GM12891 (cell line): ENCODE measurements at regions not wholly inside any gene's neighbourhood (a gene's known extent, or its start where the extent isn't known, plus 50 kb on each side); places are given as distances from the start of the nearest gene placed in this dataset.

Source experiments
- DNase-seq: peaks from one replicate; pipeline ENCODE4 v3.0.0; 2011; ENCODE audit warnings: low spot score; ENCODE audit not compliant: insufficient read length
- FAIRE-seq: peaks from 2 replicates; lab custom pipeline; 2011; peaks lifted over from hg19 to GRCh38; lab: Jason Lieb, UNC
- PAX5 ChIP-seq: IDR thresholded peaks from 2 replicates; pipeline ENCODE4 v1.6.1; 2011; ENCODE audit warnings: low read length, moderate library complexity, mild to moderate bottlenecking; ENCODE audit not compliant: insufficient read depth, severe bottlenecking
- POLR2A ChIP-seq: IDR thresholded peaks from 2 replicates; pipeline ENCODE4 v1.6.1; 2011; ENCODE audit warnings: low read depth, low read length, control low read depth
- POLR2AphosphoS5 ChIP-seq: IDR thresholded peaks from 2 replicates; pipeline ENCODE4 v1.6.1; 2011; ENCODE audit warnings: low read depth, low read length, control low read depth
- POU2F2 ChIP-seq: IDR thresholded peaks from 2 replicates; pipeline ENCODE4 v1.6.1; 2011; ENCODE audit warnings: low read depth, mild to moderate bottlenecking, control low read depth, low read length, moderate library complexity
- SPI1 ChIP-seq: IDR thresholded peaks from 2 replicates; pipeline ENCODE4 v1.6.1; 2011; ENCODE audit warnings: low read depth, low read length, control low read depth
- TAF1 ChIP-seq: IDR thresholded peaks from 2 replicates; pipeline ENCODE4 v1.6.1; 2011; ENCODE audit warnings: low read depth, low read length, control low read depth

DNA sequence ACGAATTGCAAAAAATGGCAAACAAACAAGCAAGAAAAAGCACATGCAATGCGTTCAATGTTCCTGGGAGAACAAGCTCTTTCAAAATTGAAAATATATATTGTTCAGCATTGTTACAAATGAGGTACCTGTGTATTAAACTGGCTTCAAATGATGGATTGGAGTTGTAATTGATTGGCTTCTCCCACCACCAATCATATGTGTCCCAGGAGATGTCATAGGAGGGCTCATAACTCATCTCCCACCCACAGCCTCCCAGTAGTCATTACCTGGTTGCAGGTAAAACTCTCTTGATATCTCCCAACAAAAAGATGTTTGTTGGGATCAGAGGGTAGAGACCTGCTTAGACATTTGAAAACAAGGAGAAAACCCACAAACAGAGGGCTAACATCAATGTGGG is 302.9 kb downstream of the BAMBI start:
- DNase-seq (no peak), FAIRE-seq (no peak)
- TF ChIP-seq SPI1 (no peak), PAX5 (no peak), POU2F2 (no peak), POLR2A (no peak), TAF1 (no peak), POLR2AphosphoS5 (no peak)

- no peak for TF ChIP-seq TAF1
- TF ChIP-seq SPI1 = peak; percentile 69
- DNase-seq (no peak), FAIRE-seq (no peak)
Measured at GRCh38 chr10:28981007-28981406, 303.7 kb downstream of the BAMBI start.

- FAIRE-seq (no peak), DNase-seq (no peak)
- TF ChIP-seq POLR2AphosphoS5 (no peak), PAX5 (no peak), SPI1 (no peak), POLR2A (no peak), TAF1 (no peak), POU2F2 (no peak)
Measured at GRCh38 chr10:28982974-28983373, 305.7 kb downstream of the BAMBI start.

DNA sequence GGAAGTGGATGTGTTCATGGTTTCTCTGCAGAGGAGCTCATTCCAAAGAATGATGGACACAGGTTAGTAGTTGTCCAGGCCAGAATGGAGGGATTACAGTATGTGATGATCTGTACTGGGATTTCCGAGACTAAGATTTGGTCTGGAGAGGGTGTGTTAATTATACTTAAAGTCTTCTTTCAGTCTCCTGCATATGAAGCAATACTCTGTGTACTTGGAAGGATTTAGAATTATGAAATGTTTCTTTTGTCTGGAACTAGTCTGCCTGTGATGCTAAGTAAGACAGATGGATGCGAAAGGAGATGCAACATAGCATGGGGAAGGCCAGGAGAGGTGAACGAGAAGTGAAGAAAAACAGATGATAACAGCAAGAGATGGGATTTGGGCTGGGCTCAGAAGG is 305.1 kb upstream of the LYZL1 start:
- no peak for DNase-seq
- no peak for TF ChIP-seq TAF1
- no peak for TF ChIP-seq POU2F2
- no peak for TF ChIP-seq POLR2A
- TF ChIP-seq SPI1 = no peak
- no peak for TF ChIP-seq PAX5
- no peak for TF ChIP-seq POLR2AphosphoS5
- FAIRE-seq = no peak

DNA sequence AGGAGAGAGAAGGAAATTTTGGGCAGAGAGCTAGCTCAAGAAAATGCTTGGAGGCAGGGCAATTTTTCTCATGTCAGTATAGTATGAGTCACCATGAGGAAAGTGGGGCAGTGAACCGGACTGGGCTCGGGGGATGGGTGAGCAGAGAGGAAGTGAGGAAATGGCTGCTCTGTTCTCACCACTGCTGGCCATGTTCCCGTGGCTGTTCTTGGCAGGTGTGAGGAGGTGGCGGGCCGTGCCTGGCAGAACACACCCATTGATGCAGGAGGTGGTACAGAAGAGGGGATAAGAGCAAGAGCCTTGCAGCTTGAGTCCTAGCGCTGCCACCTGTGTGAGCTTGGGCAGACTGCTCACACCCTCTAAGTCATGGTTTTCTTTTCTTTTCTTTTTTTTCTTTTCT is 304.4 kb upstream of the LYZL1 start:
- DNase-seq (no peak), FAIRE-seq (no peak)
- peak; percentile 48 for TF ChIP-seq SPI1
- no peak for TF ChIP-seq POLR2A
- TF ChIP-seq TAF1 = no peak
- TF ChIP-seq PAX5 = no peak

- no peak for FAIRE-seq
- no peak for TF ChIP-seq POU2F2
- no peak for TF ChIP-seq PAX5
- DNase-seq = no peak
Measured at GRCh38 chr10:28985137-28985885, 303.6 kb upstream of the LYZL1 start.

DNA sequence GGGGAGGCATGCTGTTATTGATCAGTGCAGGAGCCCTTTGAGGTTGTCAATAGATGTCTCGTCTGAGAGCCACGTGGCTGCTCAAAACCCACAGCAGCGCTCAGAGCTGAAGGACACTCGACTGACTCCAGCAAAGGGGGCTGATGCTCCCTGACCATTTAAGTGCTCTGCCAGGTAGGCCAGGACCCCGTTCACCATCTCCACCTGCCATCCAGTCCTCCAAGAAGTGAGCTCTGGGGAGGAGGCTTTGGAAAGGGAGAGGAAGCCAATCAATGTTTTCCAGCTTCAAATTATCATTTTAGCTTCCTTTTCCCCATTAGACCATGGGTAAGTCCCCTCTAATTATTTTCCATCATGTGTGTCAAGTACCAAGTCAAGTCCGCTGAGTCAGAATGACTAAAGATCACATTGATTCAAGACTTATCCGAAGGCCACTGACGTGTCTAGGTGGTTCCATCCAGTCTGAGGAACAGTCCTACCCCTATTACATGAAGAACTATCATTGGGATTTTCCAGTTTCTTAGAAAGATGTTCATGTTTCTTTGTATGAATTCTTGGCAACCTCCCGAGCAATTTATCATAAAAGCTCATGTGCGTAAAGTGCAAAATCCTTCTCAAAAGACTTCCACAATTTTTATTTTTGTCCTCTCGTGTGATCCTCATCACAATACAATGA is 302.6 kb upstream of the LYZL1 start:
- TF ChIP-seq PAX5 = no peak
- no peak for FAIRE-seq
- no peak for DNase-seq

DNA sequence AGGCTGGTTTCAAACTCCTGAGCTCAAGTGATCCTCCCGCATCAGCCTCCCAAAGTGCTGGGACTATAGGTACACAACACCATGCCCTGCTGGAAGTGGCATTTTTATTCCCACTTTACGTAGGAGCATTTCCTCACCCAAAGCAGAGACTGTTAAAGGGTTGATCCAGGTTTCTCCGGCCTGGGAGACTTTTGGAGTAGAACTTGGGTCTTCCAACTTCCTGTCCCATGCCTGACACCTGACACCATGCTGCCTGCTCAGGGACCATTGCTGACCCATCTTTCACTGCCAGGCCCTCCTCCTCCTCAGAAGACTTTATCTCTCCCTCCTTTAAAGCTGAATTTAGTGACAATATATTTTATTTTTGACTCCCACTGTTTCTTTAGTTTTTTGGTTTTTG is 302.0 kb upstream of the LYZL1 start:
- FAIRE-seq (no peak), DNase-seq (no peak)
- TF ChIP-seq TAF1 (no peak), POU2F2 (no peak), SPI1 (no peak), POLR2A (no peak), PAX5 (no peak), POLR2AphosphoS5 (no peak)

- DNase-seq (no peak), FAIRE-seq (no peak)
- TF ChIP-seq PAX5 (no peak), SPI1 (no peak), TAF1 (no peak), POLR2A (no peak), POU2F2 (no peak), POLR2AphosphoS5 (no peak)
Measured at GRCh38 chr10:28987555-28988320, 301.1 kb upstream of the LYZL1 start.
